ENCODE measurements at regions not wholly inside any gene's neighbourhood (a gene's known extent, or its start where the extent isn't known, plus 50 kb on each side); places are given as distances from the start of the nearest gene placed in this dataset.

DNA sequence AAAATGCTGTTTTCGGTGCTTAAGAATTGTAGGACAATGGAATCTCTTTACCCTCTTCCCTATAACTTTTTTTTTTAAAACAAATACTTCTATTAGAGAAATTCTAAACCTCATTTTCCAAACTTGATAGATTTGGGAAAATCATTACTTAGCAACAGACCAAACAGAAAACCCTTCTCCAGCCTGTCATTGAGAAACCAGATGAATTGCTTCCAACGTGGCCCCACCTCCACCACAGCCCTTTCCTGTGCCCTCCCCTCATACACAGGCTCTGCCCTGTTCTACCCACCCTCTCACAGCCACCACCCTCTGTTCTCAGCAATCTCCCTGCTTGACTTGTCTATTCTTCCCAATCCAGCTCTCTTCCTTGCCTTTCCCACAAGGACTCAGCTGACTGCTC, 221.2 kb downstream of the DMRT2 start:
- TF ChIP-seq, protein P1, sequence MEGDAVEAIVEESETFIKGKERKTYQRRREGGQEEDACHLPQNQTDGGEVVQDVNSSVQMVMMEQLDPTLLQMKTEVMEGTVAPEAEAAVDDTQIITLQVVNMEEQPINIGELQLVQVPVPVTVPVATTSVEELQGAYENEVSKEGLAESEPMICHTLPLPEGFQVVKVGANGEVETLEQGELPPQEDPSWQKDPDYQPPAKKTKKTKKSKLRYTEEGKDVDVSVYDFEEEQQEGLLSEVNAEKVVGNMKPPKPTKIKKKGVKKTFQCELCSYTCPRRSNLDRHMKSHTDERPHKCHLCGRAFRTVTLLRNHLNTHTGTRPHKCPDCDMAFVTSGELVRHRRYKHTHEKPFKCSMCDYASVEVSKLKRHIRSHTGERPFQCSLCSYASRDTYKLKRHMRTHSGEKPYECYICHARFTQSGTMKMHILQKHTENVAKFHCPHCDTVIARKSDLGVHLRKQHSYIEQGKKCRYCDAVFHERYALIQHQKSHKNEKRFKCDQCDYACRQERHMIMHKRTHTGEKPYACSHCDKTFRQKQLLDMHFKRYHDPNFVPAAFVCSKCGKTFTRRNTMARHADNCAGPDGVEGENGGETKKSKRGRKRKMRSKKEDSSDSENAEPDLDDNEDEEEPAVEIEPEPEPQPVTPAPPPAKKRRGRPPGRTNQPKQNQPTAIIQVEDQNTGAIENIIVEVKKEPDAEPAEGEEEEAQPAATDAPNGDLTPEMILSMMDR (IDR thresholded peaks at IDR 0.05): no peak
- no peak for TF ChIP-seq POLR2A (IDR thresholded peaks at IDR 0.05)
- TF ChIP-seq EP300 (IDR thresholded peaks at IDR 0.05; ENCODE audit: low read depth): no peak

Measured in transverse colon (tissue), 3 donors.